ENCODE measurements at regions not wholly inside any gene's neighbourhood (a gene's known extent, or its start where the extent isn't known, plus 50 kb on each side); places are given as distances from the start of the nearest gene placed in this dataset.

- no peak overlapping the region for H3K4me3 ChIP-seq
- no peak for DNase-seq (ENCODE audit: low spot score)
- no peaks in the 10 kb centered on the region for H3K36me3 ChIP-seq
- no peak overlapping the region for H3K27ac ChIP-seq
- no peaks in the 10 kb centered on the region for H3K4me1 ChIP-seq
- no peaks in the 10 kb centered on the region for H3K9me3 ChIP-seq
- no peak for TF ChIP-seq CTCF (IDR thresholded peaks at IDR 0.05)
- H3K27me3 ChIP-seq = no peaks in the 10 kb centered on the region
These were observed 460.7 kb downstream of the NOVA1 start for GRCh38 chr14:26137161-26137560.

- Histone ChIP-seq H3K4me1 (no peaks in the 10 kb centered on the region), H3K9me3 (no peaks in the 10 kb centered on the region), H3K4me3 (no peak overlapping the region), H3K27me3 (no peaks in the 10 kb centered on the region), H3K36me3 (no peaks in the 10 kb centered on the region), H3K27ac (no peak overlapping the region)
- no peak for DNase-seq (ENCODE audit: low spot score)
- TF ChIP-seq CTCF (IDR thresholded peaks at IDR 0.05) = no peak
These were observed 465.7 kb downstream of the NOVA1 start for GRCh38 chr14:26132061-26132645.

GRCh38 chr14:26130690-26131089 is 467.1 kb downstream of the NOVA1 start:
- Histone ChIP-seq H3K9me3 (no peaks in the 10 kb centered on the region), H3K27me3 (no peaks in the 10 kb centered on the region), H3K36me3 (no peaks in the 10 kb centered on the region), H3K4me3 (no peak overlapping the region), H3K4me1 (no peaks in the 10 kb centered on the region), H3K27ac (no peak overlapping the region)
- no peak for DNase-seq (ENCODE audit: low spot score)
- no peak for TF ChIP-seq CTCF (IDR thresholded peaks at IDR 0.05)

GRCh38 chr14:26128931-26129671 is 468.7 kb downstream of the NOVA1 start:
- Histone ChIP-seq H3K4me3 (no peak overlapping the region), H3K9me3 (no peaks in the 10 kb centered on the region), H3K27me3 (no peaks in the 10 kb centered on the region), H3K27ac (no peak overlapping the region), H3K36me3 (no peaks in the 10 kb centered on the region), H3K4me1 (no peaks in the 10 kb centered on the region)
- DNase-seq (ENCODE audit: low spot score) = no peak
- TF ChIP-seq CTCF (IDR thresholded peaks at IDR 0.05) = no peak

- H3K4me3 ChIP-seq = no peak overlapping the region
- TF ChIP-seq CTCF (IDR thresholded peaks at IDR 0.05) = no peak
- no peak for DNase-seq (ENCODE audit: low spot score)
- H3K4me1 ChIP-seq = no peaks in the 10 kb centered on the region
- H3K36me3 ChIP-seq = no peaks in the 10 kb centered on the region
- no peaks in the 10 kb centered on the region for H3K9me3 ChIP-seq
- no peaks in the 10 kb centered on the region for H3K27me3 ChIP-seq
- H3K27ac ChIP-seq = no peak overlapping the region
These were observed 472.9 kb downstream of the NOVA1 start for GRCh38 chr14:26124896-26125438.

Measured in right atrium auricular region (tissue), 2 donors.